WI38 (cell line): ENCODE measurements at regions not wholly inside any gene's neighbourhood (a gene's known extent, or its start where the extent isn't known, plus 50 kb on each side); places are given as distances from the start of the nearest gene placed in this dataset.

Experiments
- H3K4me3 ChIP-seq: 2 replicates; pipeline ENCODE4 v1.5.1; 2011; ENCODE audit warnings: low read depth, mild to moderate bottlenecking, control low read depth, low read length
- CTCF ChIP-seq: IDR thresholded peaks from 2 replicates; pipeline ENCODE4 v1.5.1; 2012; ENCODE audit warnings: low read depth, mild to moderate bottlenecking, control low read depth, low read length

- TF ChIP-seq CTCF, result no peak
- no peak overlapping the region for H3K4me3 ChIP-seq
Measured at GRCh38 chr1:194040496-194040895, 854.1 kb upstream of the B3GALT2 start.

DNA sequence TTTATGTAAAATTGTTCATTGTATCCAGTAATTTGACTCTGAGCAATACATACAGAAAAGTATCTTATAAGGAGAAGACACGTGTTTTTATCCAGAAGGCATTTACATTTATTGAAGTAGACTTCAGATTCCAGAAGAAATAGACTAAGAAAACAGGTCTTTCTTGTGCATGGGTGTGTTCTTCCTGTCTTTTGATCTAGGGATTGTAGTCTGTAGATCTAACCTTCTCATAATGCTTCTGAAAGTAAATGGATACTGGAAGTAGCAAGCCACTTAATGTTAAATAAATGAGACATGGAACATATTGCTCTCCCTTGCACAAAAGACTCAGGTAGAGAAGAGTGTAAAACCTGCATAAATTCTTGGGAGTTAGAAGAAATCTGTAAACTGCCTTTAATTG is 853.2 kb upstream of the B3GALT2 start:
- H3K4me3 ChIP-seq, result no peak overlapping the region

DNA sequence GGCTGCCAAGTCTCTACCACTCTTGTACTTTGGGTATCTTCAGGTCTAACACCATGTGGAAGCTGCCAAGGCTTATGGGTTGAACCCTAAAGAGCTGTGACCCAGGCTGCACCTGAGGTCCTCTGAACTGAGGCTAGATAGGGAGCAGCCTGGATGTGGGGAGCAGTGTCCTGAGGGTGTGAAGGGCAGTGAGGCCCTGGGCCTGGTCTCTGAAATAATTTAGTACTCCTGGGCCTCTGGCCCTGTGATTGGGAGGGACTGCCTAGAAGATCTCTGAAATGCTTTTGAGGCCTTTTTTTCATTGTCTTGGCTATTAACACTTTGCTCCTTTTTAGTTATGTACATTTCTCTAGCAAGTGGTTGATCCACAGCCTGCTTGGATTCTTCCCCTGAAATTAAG is 847.2 kb upstream of the B3GALT2 start:
- TF ChIP-seq CTCF, result no peak

More for the DNA sequence above, 853.2 kb upstream of the B3GALT2 start:
- no peak for TF ChIP-seq CTCF

DNA sequence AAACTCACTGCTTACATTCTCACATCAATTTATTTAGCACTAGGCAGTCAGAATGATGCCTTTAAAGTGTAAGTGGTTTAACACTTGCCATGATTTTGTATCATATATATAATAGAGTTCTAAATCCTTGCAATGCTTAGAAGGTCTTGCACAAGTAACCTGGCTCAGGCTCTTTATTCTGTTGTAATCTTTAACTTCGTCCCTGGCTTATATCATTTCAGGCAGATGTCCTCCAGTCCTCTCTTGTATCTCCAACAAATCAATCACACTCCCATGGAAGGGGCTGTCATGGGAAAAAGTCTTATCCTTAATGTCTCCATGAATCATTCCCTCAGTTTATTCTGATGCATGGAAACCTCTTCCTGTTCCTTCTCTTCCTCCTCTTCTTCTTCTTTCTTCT is 841.6 kb upstream of the B3GALT2 start:
- H3K4me3 ChIP-seq, result no peak overlapping the region
- TF ChIP-seq CTCF, result no peak

More for the DNA sequence above, 847.2 kb upstream of the B3GALT2 start:
- no peak overlapping the region for H3K4me3 ChIP-seq

- no peak overlapping the region for H3K4me3 ChIP-seq
- no peak for TF ChIP-seq CTCF
Measured at GRCh38 chr1:194026422-194026821, 840.0 kb upstream of the B3GALT2 start.

- no peak overlapping the region for H3K4me3 ChIP-seq
- TF ChIP-seq CTCF, result no peak
Measured at GRCh38 chr1:194024659-194025058, 838.2 kb upstream of the B3GALT2 start.

- no peak overlapping the region for H3K4me3 ChIP-seq
- TF ChIP-seq CTCF, result no peak
Measured at GRCh38 chr1:194014014-194014413, 827.6 kb upstream of the B3GALT2 start.
